Esophagus muscularis mucosa (tissue), 4 donors: ENCODE measurements at regions not wholly inside any gene's neighbourhood (a gene's known extent, or its start where the extent isn't known, plus 50 kb on each side); places are given as distances from the start of the nearest gene placed in this dataset.

ENCODE experiments used
- DNase-seq: peaks from one replicate; pipeline ENCODE4 v3.0.0-alpha.2; 2017; ENCODE audit errors: extremely low spot score
- H3K27ac ChIP-seq, 4 donors: fragments of 200-600 bp; sonication (generic); replicated peaks in 1 of 4; 1 replicate in 3 of 4; 2 replicates in 1 of 4; pipeline ENCODE4 v1.5.1; 2016 to 2019; ENCODE audit warnings: mild to moderate bottlenecking in 1 of 4
- H3K27me3 ChIP-seq, 4 donors: fragments of 200-600 bp; sonication (generic); one replicate each; pipeline versions ENCODE4 v1.5.1 to v1.6.0; 2016 to 2019
- H3K36me3 ChIP-seq, 4 donors: fragments of 200-600 bp; sonication (generic); one replicate each; pipeline ENCODE4 v1.5.1; 2016 to 2019
- H3K4me1 ChIP-seq, 4 donors: fragments of 200-600 bp; sonication (generic); one replicate each; pipeline ENCODE4 v1.5.1; 2016 to 2019
- H3K4me3 ChIP-seq, 4 donors: fragments of 200-600 bp; sonication (generic); 1 replicate in 2 of 4; 2 replicates in 2 of 4; pipeline ENCODE4 v1.5.1; 2016 to 2019; ENCODE audit warnings: mild to moderate bottlenecking in 4 of 4, moderate library complexity in 1 of 4
- H3K9me3 ChIP-seq, 4 donors: fragments of 200-600 bp; sonication (generic); 1 replicate in 3 of 4; 2 replicates in 1 of 4; pipeline ENCODE4 v1.5.1; 2016 to 2019
- EP300 ChIP-seq: sonication (generic); formaldehyde crosslinking; IDR thresholded peaks from one replicate; pipeline ENCODE4 v1.6.1; 2017; ENCODE audit warnings: antibody characterized with exemption
- POLR2A ChIP-seq: fragments of 450-650 bp; IDR thresholded peaks from one replicate; pipeline ENCODE4 v1.6.1; 2017; ENCODE audit warnings: antibody characterized with exemption, moderate library complexity, mild to moderate bottlenecking, low read depth
- POLR2AphosphoS5 ChIP-seq, 2 donors: sonication (generic); formaldehyde crosslinking; IDR thresholded peaks; one replicate each; pipeline ENCODE4 v1.6.1; 2017; ENCODE audit warnings: antibody characterized with exemption in 2 of 2
- WGBS: methylation state at CpG from one replicate; pipeline ENCODE4 v1.1.5; 2018; 5-methylcytosine and 5-hydroxymethylcytosine counted together
- intact Hi-C: fragments of 100-400 bp; cut with DNase I; formaldehyde crosslinking; loops from one replicate; pipeline ENCODE4 v1.15.1; 2023
- TF ChIP-seq, protein P1 (sequence below), 3 experiments: fragments of 200-600 bp in 2 of 3; fragments of 450-650 bp in 1 of 3; sonication (generic) in 2 of 3; IDR thresholded peaks; one replicate each; pipeline ENCODE4 v1.5.1; 2017 to 2019; ENCODE audit warnings: antibody characterized with exemption in 3 of 3, mild to moderate bottlenecking in 2 of 3, moderate library complexity in 1 of 3

DNA sequence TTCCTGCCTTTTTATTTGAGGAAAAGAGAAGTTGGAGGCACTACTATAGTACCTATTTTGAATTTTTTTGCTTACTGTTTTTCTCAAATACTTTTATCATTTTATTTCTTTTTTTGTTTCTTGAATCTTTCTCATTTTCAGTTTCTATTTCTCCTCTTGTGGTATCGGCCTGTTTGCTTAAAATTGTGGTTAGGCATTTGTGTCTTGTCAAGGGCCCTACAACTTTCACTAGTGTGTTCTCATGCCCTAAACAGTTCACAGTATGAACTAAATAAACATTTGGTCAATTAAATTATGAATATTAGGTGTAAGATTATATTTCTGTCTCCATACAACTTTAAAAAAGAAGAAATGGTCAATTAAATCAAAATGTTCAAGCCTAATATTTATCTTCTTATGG lies 613.5 kb downstream of the MBD2 start:
- 82% methylated on average over 1 of the region's 1 CpG for WGBS
- H3K9me3 ChIP-seq = no peaks in the 10 kb centered on the region
- no peak overlapping the region for H3K4me3 ChIP-seq
- TF ChIP-seq EP300 (no peak), POLR2A (no peak)
- DNase-seq = no peak
- no peaks in the 10 kb centered on the region for H3K27me3 ChIP-seq
- H3K4me1 ChIP-seq = no peaks in the 10 kb centered on the region
- intact Hi-C loops = no loop called here
- no peaks in the 10 kb centered on the region for H3K36me3 ChIP-seq
- no peak overlapping the region for H3K27ac ChIP-seq

DNA sequence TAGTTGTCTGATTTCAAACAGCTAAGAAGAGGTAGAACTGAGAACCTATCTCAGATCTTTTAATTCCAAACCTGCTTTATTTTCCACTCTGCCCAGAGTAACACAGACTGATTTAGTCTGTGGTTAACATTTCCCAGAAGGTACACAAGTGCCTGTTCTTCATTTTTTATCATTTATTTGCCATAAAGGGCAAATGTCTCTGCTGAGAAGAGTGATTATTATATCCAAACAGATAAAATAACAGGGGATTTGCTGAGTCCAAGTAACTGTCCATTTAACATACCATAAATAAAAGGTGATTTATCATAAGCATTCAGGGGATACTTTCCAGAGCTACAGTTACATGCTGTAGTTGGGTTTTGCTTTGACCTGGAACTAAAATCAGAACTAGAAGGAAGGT lies 617.7 kb downstream of the MBD2 start:
- no peak overlapping the region for H3K4me3 ChIP-seq
- H3K9me3 ChIP-seq = no peaks in the 10 kb centered on the region
- no peak for DNase-seq
- H3K36me3 ChIP-seq = no peaks in the 10 kb centered on the region
- TF ChIP-seq, protein P1, sequence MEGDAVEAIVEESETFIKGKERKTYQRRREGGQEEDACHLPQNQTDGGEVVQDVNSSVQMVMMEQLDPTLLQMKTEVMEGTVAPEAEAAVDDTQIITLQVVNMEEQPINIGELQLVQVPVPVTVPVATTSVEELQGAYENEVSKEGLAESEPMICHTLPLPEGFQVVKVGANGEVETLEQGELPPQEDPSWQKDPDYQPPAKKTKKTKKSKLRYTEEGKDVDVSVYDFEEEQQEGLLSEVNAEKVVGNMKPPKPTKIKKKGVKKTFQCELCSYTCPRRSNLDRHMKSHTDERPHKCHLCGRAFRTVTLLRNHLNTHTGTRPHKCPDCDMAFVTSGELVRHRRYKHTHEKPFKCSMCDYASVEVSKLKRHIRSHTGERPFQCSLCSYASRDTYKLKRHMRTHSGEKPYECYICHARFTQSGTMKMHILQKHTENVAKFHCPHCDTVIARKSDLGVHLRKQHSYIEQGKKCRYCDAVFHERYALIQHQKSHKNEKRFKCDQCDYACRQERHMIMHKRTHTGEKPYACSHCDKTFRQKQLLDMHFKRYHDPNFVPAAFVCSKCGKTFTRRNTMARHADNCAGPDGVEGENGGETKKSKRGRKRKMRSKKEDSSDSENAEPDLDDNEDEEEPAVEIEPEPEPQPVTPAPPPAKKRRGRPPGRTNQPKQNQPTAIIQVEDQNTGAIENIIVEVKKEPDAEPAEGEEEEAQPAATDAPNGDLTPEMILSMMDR (IDR thresholded peaks at IDR 0.05) = no peak
- TF ChIP-seq EP300 (no peak), POLR2AphosphoS5 (IDR thresholded peaks at IDR 0.05) (no peak), POLR2A (no peak)
- H3K27ac ChIP-seq = no peak overlapping the region
- no peaks in the 10 kb centered on the region for H3K27me3 ChIP-seq
- intact Hi-C loops = no loop called here
- H3K4me1 ChIP-seq = no peaks in the 10 kb centered on the region

- DNase-seq = no peak
- no peaks in the 10 kb centered on the region for H3K27me3 ChIP-seq
- intact Hi-C loops = no loop called here
- no peaks in the 10 kb centered on the region for H3K9me3 ChIP-seq
- no peak for TF ChIP-seq EP300
- H3K4me1 ChIP-seq = no peaks in the 10 kb centered on the region
- no peak overlapping the region for H3K27ac ChIP-seq
- no peaks in the 10 kb centered on the region for H3K36me3 ChIP-seq
- WGBS = 92% methylated on average over 8 of the region's 8 CpGs
- H3K4me3 ChIP-seq = no peak overlapping the region
Measured at GRCh38 chr18:53605198-53605597, 619.3 kb downstream of the MBD2 start.

DNA sequence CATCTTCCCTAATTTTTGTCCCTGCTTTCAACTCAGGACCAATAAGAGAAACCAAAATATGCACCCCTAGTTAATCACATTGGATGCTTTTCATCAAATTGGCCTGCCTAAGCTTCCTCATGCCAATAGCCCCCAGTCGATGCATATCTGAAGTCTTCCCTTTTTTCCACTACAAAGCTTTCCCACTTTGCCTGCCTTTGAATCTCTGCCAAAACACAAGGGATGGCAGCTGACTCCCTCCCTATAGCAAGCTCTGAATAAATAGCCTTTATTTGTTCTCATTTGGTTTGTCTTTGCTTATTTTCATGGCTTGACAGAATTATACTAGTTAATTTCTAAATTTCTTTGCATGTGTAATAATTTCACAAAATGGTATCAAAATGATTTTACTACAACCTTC lies 621.2 kb downstream of the MBD2 start:
- WGBS = 33% methylated on average over 1 of the region's 1 CpG
- intact Hi-C loops = no loop called here
- Histone ChIP-seq H3K36me3 (no peaks in the 10 kb centered on the region), H3K4me3 (no peak overlapping the region), H3K9me3 (no peaks in the 10 kb centered on the region), H3K27ac (no peak overlapping the region), H3K27me3 (no peaks in the 10 kb centered on the region), H3K4me1 (no peaks in the 10 kb centered on the region)
- no peak for DNase-seq
- TF ChIP-seq, protein P1 (IDR thresholded peaks at IDR 0.05) = no peak
- no peak for TF ChIP-seq EP300
- no peak for TF ChIP-seq POLR2A
- no peak for TF ChIP-seq POLR2AphosphoS5 (IDR thresholded peaks at IDR 0.05)

DNA sequence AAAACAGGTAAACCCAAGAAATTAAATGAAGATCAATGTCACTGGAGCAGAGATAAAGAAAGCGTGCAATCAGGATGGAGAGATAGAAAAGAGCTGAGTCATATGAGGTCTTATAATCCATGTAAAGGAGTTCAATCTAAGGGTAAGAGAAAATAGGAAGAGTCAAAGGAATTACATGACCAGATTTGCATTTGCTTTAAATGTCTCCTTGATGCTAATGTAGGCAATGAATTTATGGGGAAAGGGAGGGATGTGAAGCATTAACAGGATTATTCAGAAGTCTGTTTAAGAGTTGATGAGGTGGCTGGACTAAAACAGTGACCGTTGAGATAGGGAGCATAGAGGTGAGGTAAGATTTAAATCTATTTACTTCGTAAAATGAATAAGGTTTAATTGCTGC lies 623.1 kb downstream of the MBD2 start:
- no peak for DNase-seq
- WGBS = 81% methylated on average over 3 of the region's 3 CpGs
- H3K27ac ChIP-seq = no peak overlapping the region
- intact Hi-C loops = no loop called here
- H3K27me3 ChIP-seq = no peaks in the 10 kb centered on the region
- no peaks in the 10 kb centered on the region for H3K9me3 ChIP-seq
- H3K36me3 ChIP-seq = no peaks in the 10 kb centered on the region
- H3K4me1 ChIP-seq = no peaks in the 10 kb centered on the region
- no peak overlapping the region for H3K4me3 ChIP-seq
- TF ChIP-seq POLR2AphosphoS5 (IDR thresholded peaks at IDR 0.05) = no peak
- TF ChIP-seq, protein P1 (IDR thresholded peaks at IDR 0.05) = no peak
- TF ChIP-seq POLR2A = no peak
- TF ChIP-seq EP300 = no peak

DNA sequence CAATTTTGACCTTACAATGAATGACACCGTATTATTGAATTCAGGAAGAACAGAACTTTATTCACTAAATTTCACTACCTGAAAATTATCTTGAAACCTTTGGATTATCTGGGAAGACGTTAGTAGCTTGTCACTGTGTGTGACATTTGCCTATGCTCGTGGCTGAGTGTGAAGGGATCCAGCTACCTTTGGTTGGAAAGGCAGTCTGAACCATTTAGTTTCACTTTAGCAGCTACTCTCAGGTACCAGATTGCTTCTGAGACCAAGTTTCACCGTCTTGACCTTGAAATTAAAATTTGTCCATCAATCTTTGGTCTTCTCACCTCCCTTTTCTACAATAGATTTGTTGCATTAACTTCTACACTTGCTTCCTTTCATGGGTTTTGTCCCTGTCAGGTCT lies 637.5 kb downstream of the MBD2 start:
- intact Hi-C loops = no loop called here
- TF ChIP-seq POLR2A (no peak), EP300 (no peak), POLR2AphosphoS5 (IDR thresholded peaks at IDR 0.05) (no peak)
- TF ChIP-seq, protein P1 (IDR thresholded peaks at IDR 0.05) = no peak
- no peaks in the 10 kb centered on the region for H3K9me3 ChIP-seq
- no peaks in the 10 kb centered on the region for H3K4me1 ChIP-seq
- no peak for DNase-seq
- H3K4me3 ChIP-seq = no peak overlapping the region
- no peak overlapping the region for H3K27ac ChIP-seq
- WGBS = 65% methylated on average over 4 of the region's 4 CpGs
- no peaks in the 10 kb centered on the region for H3K27me3 ChIP-seq
- no peaks in the 10 kb centered on the region for H3K36me3 ChIP-seq
